ENCODE measurements at regions not wholly inside any gene's neighbourhood (a gene's known extent, or its start where the extent isn't known, plus 50 kb on each side); places are given as distances from the start of the nearest gene placed in this dataset.
"Not testable (repeated sequence)": the region's sequence is repeated elsewhere in the genome, so short reads cannot be mapped to it uniquely, and the experiment has no call there.

- intact Hi-C loops (cut with DNase I) = no loop called here
- ATAC-seq (no peak), DNase-seq (no peak)
Measured at GRCh38 chr7:7014827-7015595, 167.3 kb upstream of the C1GALT1 start.

- ATAC-seq (no peak), DNase-seq (no peak)
- intact Hi-C loops (cut with DNase I) = no loop called here
Measured at GRCh38 chr7:7017707-7018280, 164.6 kb upstream of the C1GALT1 start.

DNA sequence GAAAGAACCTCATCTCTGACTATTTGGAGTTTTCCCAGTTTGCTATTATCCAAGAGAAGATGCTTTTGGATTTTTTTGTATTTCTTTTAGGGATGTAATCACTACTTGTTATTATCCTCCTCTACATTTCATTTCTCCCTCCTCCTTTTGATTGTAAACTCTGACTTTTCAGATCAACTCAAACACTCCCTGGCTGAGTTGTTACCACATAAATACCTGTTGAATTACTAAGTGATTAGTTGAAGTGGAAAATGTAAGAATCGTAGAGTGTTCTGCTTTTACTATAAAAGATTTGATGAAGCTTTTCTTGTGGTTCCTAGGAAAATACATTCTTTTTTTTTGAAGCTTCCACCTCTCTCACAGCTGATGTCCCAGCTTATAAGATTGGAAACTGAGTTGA is 164.1 kb upstream of the C1GALT1 start:
- ATAC-seq (no peak), DNase-seq (no peak)
- intact Hi-C loops (cut with DNase I) = no loop called here

GRCh38 chr7:7032221-7032620 is 150.1 kb upstream of the C1GALT1 start:
- ATAC-seq = no peak
- no peak for DNase-seq
- intact Hi-C loops (cut with DNase I) = no loop called here

DNA sequence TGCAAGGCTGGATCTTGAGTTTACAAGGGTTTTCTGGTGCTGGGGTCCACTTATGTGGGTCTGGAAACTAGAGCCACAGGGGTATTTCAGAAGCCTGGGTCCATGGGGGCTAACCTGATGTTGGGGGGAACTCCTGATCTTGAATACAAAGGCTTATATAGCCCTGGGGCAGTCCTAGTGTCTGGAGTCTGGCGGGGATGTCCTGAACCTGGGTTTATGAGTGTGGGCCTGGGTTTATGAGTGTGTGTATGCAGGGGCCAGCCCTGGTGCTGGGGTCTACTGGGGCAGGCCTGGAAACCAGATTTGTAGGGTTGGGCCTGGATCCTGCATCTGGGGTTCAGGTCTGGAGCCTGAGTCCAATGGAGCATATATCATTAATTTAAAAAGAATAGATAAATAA is 146.5 kb upstream of the C1GALT1 start:
- ATAC-seq (no peak), DNase-seq (no peak)
- intact Hi-C loops (cut with DNase I) = no loop called here

- DNase-seq; ATAC-seq; intact Hi-C loops (cut with DNase I): not testable (repeated sequence)
Measured at GRCh38 chr7:7042286-7042893, 140.0 kb upstream of the C1GALT1 start.

GRCh38 chr7:7044806-7045205 is 137.5 kb upstream of the C1GALT1 start:
- DNase-seq (no peak), ATAC-seq (no peak)
- intact Hi-C loops (cut with DNase I) = no loop called here

GRCh38 chr7:7048213-7048612 is 134.1 kb upstream of the C1GALT1 start:
- intact Hi-C loops (cut with DNase I) = no loop called here
- no peak for ATAC-seq
- DNase-seq = no peak

DNA sequence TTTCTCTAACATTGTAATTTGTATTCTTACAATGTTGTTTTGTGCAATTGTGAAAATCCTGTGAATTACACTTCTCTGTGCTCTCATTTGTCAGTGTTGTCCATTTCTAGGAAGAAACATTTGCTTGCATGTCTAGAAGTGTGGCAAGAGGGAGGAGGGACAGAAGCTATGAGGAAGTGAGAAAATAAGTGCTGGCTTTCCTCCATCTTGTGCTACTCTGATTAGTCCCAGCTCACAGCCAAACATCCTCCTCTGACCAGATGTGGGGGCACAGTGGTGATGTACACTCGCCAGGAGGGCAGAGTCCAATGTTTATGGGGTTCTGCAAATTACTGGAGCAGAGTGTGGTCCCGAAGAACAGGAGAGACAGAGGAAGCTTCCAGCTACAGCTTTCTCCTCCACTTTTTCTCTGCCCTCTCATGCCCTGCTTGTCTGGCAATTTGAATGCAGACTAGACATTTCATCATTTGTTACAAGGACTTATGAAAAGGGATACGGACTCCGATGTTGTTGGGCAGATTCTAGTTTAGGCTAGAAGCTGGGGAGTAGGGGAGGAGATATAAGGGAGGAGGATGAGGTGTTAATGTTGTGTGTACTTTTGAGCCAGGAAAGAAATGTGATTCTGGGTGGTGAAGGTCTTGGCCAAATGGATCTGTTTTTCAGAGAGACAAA is 131.0 kb upstream of the C1GALT1 start:
- DNase-seq (no peak), ATAC-seq (peak; percentile 59 to 79)
- intact Hi-C loops (cut with DNase I) = no loop called here

GRCh38 chr7:7054252-7054830 is 128.0 kb upstream of the C1GALT1 start:
- DNase-seq (no peak), ATAC-seq (no peak)
- intact Hi-C loops (cut with DNase I) = no loop called here

DNA sequence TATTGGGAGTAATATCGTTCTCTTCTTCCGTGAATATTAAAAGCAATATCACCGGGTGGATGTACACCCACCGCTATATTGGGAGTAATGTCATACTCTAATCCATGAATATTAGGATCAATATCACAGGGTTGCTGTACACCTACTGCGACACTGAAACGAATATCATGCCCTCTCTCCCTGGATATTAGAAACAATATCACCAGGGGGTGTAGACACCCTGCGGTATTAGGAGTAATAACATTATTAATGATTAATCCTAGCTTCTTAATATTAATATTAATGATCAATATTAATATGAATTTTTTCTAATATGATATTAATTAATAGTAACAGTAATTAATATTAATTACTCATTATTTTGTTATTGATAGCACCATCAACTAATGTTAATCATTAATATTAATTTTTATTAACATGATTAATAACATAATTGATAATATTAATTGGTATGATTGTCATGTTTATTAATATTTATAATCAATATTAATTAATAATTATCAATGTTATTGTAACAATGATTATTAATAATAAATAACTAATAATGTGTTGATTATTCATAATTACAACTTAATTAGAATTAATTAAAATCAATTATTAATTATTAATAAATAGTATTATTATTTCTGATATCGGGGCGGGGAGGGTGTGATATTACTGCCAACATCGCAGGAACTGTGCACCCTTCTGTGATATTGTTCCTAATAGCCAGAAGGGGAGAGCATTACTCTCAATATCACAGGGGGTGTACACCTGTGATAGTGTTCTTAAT is 121.3 kb upstream of the C1GALT1 start:
- no peak for ATAC-seq
- DNase-seq = no peak
- intact Hi-C loops (cut with DNase I) = no loop called here

- no peak for DNase-seq
- ATAC-seq = no peak
- intact Hi-C loops (cut with DNase I) = no loop called here
Measured at GRCh38 chr7:7077945-7078344, 104.4 kb upstream of the C1GALT1 start.

DNA sequence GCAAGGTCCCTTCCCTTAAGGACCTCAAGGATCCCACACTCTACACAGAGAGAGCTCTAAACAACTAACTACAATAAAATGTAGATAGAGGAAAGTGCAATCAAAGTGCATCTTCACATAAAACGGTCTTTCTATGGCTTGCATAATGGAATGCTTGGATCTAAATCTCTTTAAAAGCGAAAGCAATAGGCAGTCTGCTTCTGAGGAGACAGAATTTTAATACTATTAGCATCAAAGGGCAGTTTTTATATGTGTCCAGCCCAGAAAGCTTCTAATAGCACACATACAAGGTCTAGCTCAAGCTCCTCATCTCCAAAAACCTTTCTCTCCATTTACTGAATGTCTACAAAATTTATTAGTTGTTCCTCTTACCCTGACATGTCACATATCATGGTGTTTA is 101.5 kb upstream of the C1GALT1 start:
- intact Hi-C loops (cut with DNase I) = no loop called here
- ATAC-seq = no peak
- DNase-seq = no peak

DNA sequence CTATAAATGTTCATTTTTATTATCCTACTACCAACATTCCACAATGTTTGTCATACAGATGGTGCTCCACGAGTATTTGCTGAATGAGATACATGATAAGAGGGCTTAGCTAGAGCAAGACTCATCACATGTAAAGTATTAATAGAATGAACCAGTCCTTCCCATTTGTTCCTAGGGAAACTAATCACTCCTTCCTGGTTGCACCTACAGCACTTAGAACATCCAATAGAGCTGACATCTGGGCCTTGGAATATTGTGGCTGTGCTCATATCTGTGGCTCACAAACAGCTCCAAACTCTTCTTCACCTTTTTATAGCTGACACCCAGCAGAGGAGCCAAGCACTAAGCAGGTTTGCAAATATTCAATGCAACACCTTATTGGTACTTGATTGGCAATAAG is 91.9 kb upstream of the C1GALT1 start:
- intact Hi-C loops (cut with DNase I) = no loop called here
- DNase-seq (no peak), ATAC-seq (no peak)

DNA sequence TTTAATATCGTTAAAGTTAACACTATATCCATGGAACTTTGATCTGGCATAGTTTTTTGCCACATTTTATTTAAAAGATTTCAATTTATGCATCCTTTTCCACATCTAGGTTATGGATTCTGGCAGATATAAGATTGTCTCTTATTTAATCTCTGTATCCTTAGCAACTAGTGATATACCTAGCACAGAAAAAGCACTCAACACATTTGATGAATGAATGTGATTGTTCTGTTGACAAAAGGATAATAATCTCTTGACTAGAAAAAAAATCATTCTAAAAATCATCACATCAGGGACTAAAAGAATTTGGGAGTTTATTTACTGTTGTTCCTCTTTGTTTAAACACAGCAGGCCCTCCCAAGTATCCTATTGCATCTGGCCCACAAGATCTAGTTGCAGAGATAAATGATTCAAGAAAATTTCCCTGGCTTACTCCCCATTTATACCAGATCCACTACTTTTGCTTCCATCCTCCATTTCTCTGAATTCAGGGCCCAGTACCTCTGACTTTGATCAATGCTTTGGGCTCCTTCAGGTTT is 84.0 kb upstream of the C1GALT1 start:
- ATAC-seq (no peak), DNase-seq (no peak)
- intact Hi-C loops (cut with DNase I) = no loop called here

GRCh38 chr7:7099584-7100014 is 82.7 kb upstream of the C1GALT1 start:
- intact Hi-C loops (cut with DNase I) = loop anchor here (10.0 kb wide), 2 partner anchors 325 to 435 kb away; partner anchors contain the start of gene COL28A1 (in 1 of the 2)
- ATAC-seq (peak; percentile 96 to 97), DNase-seq (peak; percentile 71)

DNA sequence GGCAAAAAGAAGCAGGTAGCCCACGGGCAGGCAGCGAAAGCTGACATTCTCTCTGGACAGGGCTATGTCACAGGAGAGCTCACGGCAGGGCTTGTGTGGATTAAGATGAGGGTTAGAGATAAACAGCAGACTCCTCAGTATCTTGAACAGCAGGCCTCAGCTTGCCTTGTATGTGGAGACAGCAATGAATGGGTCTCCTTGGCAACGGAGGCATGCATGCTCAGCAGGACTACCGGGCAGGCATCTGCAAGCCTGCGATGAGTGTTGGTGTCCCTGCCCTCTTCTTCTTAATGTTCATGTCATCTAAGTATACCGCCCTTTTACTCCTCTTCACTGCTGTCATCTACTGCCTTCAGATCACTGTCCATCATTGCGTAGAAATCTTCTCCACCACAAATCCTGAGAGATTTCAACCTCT is 81.9 kb upstream of the C1GALT1 start:
- DNase-seq = no peak
- no peak for ATAC-seq
- intact Hi-C loops (cut with DNase I) = loop anchor here (10.0 kb wide), 2 partner anchors 324 to 434 kb away; partner anchors contain the start of gene COL28A1 (in 1 of the 2)

GRCh38 chr7:7102906-7103305 is 79.4 kb upstream of the C1GALT1 start:
- DNase-seq = no peak

More at GRCh38 chr7:7102906-7103305, 79.4 kb upstream of the C1GALT1 start:
- no peak for ATAC-seq
- intact Hi-C loops (cut with DNase I) = loop anchor here (10.0 kb wide), 2 partner anchors 322 to 432 kb away; partner anchors contain the start of gene COL28A1 (in 1 of the 2)

All from left cardiac atrium (tissue), 4 donors.